Heart left ventricle (tissue), 16 donors: ENCODE measurements at regions not wholly inside any gene's neighbourhood (a gene's known extent, or its start where the extent isn't known, plus 50 kb on each side); places are given as distances from the start of the nearest gene placed in this dataset.

Source experiments
- ATAC-seq, 4 donors: fragments of 200-7000 bp; cut with Tn5 transposase; one replicate each; pipeline ENCODE4 v1.9.1; 2020 to 2022; ENCODE audit warnings: moderate library complexity in 4 of 4, mild to moderate bottlenecking in 3 of 4, moderate number of reproducible peaks in 1 of 4
- DNase-seq, 5 donors: peaks; one replicate each; pipeline ENCODE4 v3.0.0-alpha.2; 2020
- H3K27ac ChIP-seq, 12 donors: fragments of 200-600 bp; sonication (generic) in 4 of 12; one replicate each; pipeline versions ENCODE4 v1.5.0 to v1.8.0; 2016 to 2022; ENCODE audit warnings: mild to moderate bottlenecking in 2 of 12
- H3K27me3 ChIP-seq, 9 donors: fragments of 200-600 bp; sonication (generic) in 2 of 9; one replicate each; pipeline versions ENCODE4 v1.5.1 to v1.8.0; 2016 to 2022; ENCODE audit warnings: mild to moderate bottlenecking in 3 of 9
- H3K36me3 ChIP-seq, 9 donors: fragments of 200-600 bp; sonication (generic) in 2 of 9; one replicate each; pipeline versions ENCODE4 v1.5.0 to v1.8.0; 2018 to 2022; ENCODE audit warnings: mild to moderate bottlenecking in 2 of 9
- H3K4me1 ChIP-seq, 12 donors: fragments of 200-600 bp; sonication (generic) in 4 of 12; one replicate each; pipeline versions ENCODE4 v1.5.0 to v1.8.0; 2016 to 2022; ENCODE audit warnings: mild to moderate bottlenecking in 3 of 12
- H3K4me3 ChIP-seq, 12 donors: fragments of 200-600 bp; sonication (generic) in 4 of 12; one replicate each; pipeline versions ENCODE4 v1.5.0 to v1.8.0; 2017 to 2022; ENCODE audit warnings: mild to moderate bottlenecking in 9 of 12, moderate library complexity in 4 of 12
- H3K9me3 ChIP-seq, 12 donors: fragments of 200-600 bp; sonication (generic) in 4 of 12; one replicate each; pipeline versions ENCODE4 v1.5.0 to v1.8.0; 2016 to 2022; ENCODE audit warnings: mild to moderate bottlenecking in 1 of 12
- CTCF ChIP-seq, 12 donors: fragments of 200-600 bp; sonication (generic) in 4 of 12; IDR thresholded peaks; one replicate each; pipeline versions ENCODE4 v1.5.0 to v1.8.0; 2018 to 2022; ENCODE audit warnings: antibody characterized with exemption in 12 of 12, mild to moderate bottlenecking in 5 of 12
- POLR2A ChIP-seq, 2 donors: fragments of 450-650 bp; IDR thresholded peaks; one replicate each; pipeline ENCODE4 v1.6.1; 2017; ENCODE audit warnings: antibody characterized with exemption in 2 of 2, mild to moderate bottlenecking in 2 of 2, moderate library complexity in 2 of 2
- WGBS, 4 donors: extraction: QIAGEN DNeasy Blood & Tissue Kit in 2 of 4; methylation state at CpG; one replicate each; pipeline versions ENCODE4 v1.1.5 to v1.1.7; 2013 to 2018; 5-methylcytosine and 5-hydroxymethylcytosine counted together
- intact Hi-C, 10 donors: fragments of 100-400 bp; cut with DNase I; formaldehyde crosslinking; loops; one replicate each; pipeline versions ENCODE4 v1.11.1 to v1.14.2; 2022
- donor health status: ischemic (EF 13 %, LVEDD 7.1; RV severe dilation, severe dysfunction).
- donor health status: healthy with polysubstance abuse.
- donor health status: DM: no; HTN: yes; CAD: no.
- donor health status: DM: no; HTN: no; CAD: no.
- donor health status: ischemic (EF 25% LVEDD 6.9; RV normal size, moderate dysfunction).
- donor health status: ischemic (EF 25% LVEDD 5.7; RV mildly dilated, moderate dysfunction).
- donor health status: healthy.
- donor health status: DM: yes; HTN: yes; CAD: no.
- donor health status: ischemic (EF 35%, LVEDD 5.7; RV mildly dilated, moderate dysfunction).
- donor health status: nonischemic (EF 11% LVEDD 7.7; RV severe dilation, severe dysfunction).
- donor health status: DM: yes; HTN: yes; CAD: no.
- donor health status: PGD.
- donor health status: ischemic (EF 29% LVEDD 5.4; RV normal size, mild dysfunction).
- donor health status: nonischemic (EF 23%, LVEDD 6.1; RV moderate dilation, normal function).

DNA sequence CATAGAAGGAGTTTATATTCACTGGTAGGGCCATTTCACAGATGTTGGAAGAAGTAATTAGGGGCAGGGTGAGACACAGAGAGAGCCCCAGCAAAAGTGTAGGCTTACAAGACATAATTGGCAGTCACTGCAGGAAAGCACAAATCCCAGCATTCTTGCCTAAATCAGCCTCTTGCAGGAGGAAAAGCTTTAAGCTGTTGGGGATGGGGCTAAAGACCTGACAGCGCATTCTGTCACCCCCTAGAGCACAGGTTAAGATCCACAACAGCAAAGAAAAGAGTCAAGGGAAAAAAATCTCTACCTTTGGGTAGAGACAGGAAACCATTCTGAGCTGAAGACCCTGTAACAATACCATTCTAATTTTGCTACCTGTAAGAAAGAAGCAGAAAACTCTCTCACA lies 409.0 kb downstream of the DAD1 start:
- Histone ChIP-seq H3K9me3 (no peaks in the 10 kb centered on the region), H3K27me3 (no peaks in the 10 kb centered on the region), H3K27ac (no peak overlapping the region), H3K4me3 (no peak overlapping the region), H3K4me1 (peaks cover 0 to 24% (median 7%) of the 10 kb centered on the region in 12 donors), H3K36me3 (no peaks in the 10 kb centered on the region)
- intact Hi-C loops: no loop called here
- ATAC-seq (no peak), DNase-seq (no peak)
- TF ChIP-seq POLR2A (IDR thresholded peaks at IDR 0.05) (no peak), CTCF (IDR thresholded peaks at IDR 0.05) (no peak)
- 85 to 100% (median 94%) methylated on average over 1 of the region's 1 CpG for WGBS, 4 donors

- Histone ChIP-seq H3K4me3 (no peak overlapping the region), H3K27ac (peak overlapping the region in 1 of 12 donors; percentile 15), H3K9me3 (no peaks in the 10 kb centered on the region), H3K4me1 (peaks cover 0 to 24% (median 7%) of the 10 kb centered on the region in 12 donors), H3K36me3 (no peaks in the 10 kb centered on the region), H3K27me3 (no peaks in the 10 kb centered on the region)
- no peak for DNase-seq
- ATAC-seq: no peak
- TF ChIP-seq POLR2A (IDR thresholded peaks at IDR 0.05): no peak
- no peak for TF ChIP-seq CTCF (IDR thresholded peaks at IDR 0.05)
- 63 to 86% (median 77%) methylated on average over 3 of the region's 3 CpGs for whole genome bisulfite sequencing, 4 donors
- intact Hi-C loops: no loop called here
These were observed 409.8 kb downstream of the DAD1 start for GRCh38 chr14:22179190-22179589.

GRCh38 chr14:22178333-22178839 lies 410.6 kb downstream of the DAD1 start:
- DNase-seq (peak in 1 of 5 donors; percentile 28), ATAC-seq (peak in 3 of 4 donors; percentile 57 to 84 (median 75))
- no peaks in the 10 kb centered on the region for H3K9me3 ChIP-seq
- no peaks in the 10 kb centered on the region for H3K27me3 ChIP-seq
- intact Hi-C loops: no loop called here
- H3K36me3 ChIP-seq: no peaks in the 10 kb centered on the region
- no peak for TF ChIP-seq CTCF (IDR thresholded peaks at IDR 0.05)
- TF ChIP-seq POLR2A (IDR thresholded peaks at IDR 0.05): no peak
- WGBS, 4 donors: 68 to 81% (median 78%) methylated on average over 2 of the region's 2 CpGs
- no peak overlapping the region for H3K4me3 ChIP-seq
- H3K4me1 ChIP-seq: peaks cover 0 to 24% (median 7%) of the 10 kb centered on the region in 12 donors
- H3K27ac ChIP-seq: peak overlapping the region in 3 of 12 donors; percentile 11 to 35 (median 15)

DNA sequence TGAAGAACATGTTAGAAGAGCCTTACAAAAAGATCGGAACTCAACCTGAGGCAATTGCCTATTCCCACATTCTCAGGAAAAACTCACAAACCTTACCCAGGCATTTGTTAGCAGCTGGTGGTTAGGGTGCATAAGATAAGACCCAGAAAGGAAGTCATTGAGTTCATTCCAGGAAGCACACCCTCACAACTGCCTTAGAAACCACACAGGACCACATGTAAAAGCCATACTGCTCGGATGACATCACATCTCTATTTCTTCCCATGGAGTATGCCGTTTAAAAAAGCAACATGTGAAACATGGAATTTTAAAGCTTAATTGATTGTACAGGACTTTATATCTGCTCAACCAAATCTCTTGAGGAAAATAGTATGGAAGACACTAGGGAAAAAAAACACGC lies 411.2 kb downstream of the DAD1 start:
- Histone ChIP-seq H3K27me3 (no peaks in the 10 kb centered on the region), H3K9me3 (no peaks in the 10 kb centered on the region), H3K36me3 (no peaks in the 10 kb centered on the region), H3K4me3 (no peak overlapping the region), H3K27ac (no peak overlapping the region), H3K4me1 (peaks cover 0 to 24% (median 7%) of the 10 kb centered on the region in 12 donors)
- ATAC-seq (no peak), DNase-seq (no peak)
- intact Hi-C loops: no loop called here
- TF ChIP-seq CTCF (IDR thresholded peaks at IDR 0.05) (no peak), POLR2A (IDR thresholded peaks at IDR 0.05) (no peak)
- WGBS, 4 donors: 39 to 54% (median 41%) methylated on average over 4 of the region's 4 CpGs
